ENCODE measurements at regions not wholly inside any gene's neighbourhood (a gene's known extent, or its start where the extent isn't known, plus 50 kb on each side); places are given as distances from the start of the nearest gene placed in this dataset.

GRCh38 chrX:17919896-17920446 is 58.9 kb upstream of the RAI2 start:
- ChIA-PET CTCF (no interaction called here), POLR2A (no interaction called here)
- TF ChIP-seq CTCF (IDR thresholded peaks at IDR 0.05; ENCODE audit: control extremely low read depth, extremely low read depth, low read depth, missing control alignments): no peak
- no peak for DNase-seq (ENCODE audit: extremely low spot score)

- no peak for TF ChIP-seq CTCF (IDR thresholded peaks at IDR 0.05; ENCODE audit: control extremely low read depth, extremely low read depth, low read depth, missing control alignments)
- POLR2A ChIA-PET: no interaction called here
- CTCF ChIA-PET: interaction anchor here (1.0 kb wide), 1 partner anchor 24 kb away, joined by 3 read pairs; no protein-coding TSS in a partner anchor
- no peak for DNase-seq (ENCODE audit: extremely low spot score)
Measured at GRCh38 chrX:17917945-17918577, 57.0 kb upstream of the RAI2 start.

GRCh38 chrX:17913801-17914200 is 52.7 kb upstream of the RAI2 start:
- no peak for TF ChIP-seq CTCF (IDR thresholded peaks at IDR 0.05; ENCODE audit: control extremely low read depth, extremely low read depth, low read depth, missing control alignments)
- ChIA-PET CTCF (no interaction called here), POLR2A (no interaction called here)
- DNase-seq (ENCODE audit: extremely low spot score): no peak
